ENCODE measurements at regions not wholly inside any gene's neighbourhood (a gene's known extent, or its start where the extent isn't known, plus 50 kb on each side); places are given as distances from the start of the nearest gene placed in this dataset.

- no peak for TF ChIP-seq CTCF (IDR thresholded peaks at IDR 0.05; ENCODE audit: low read depth, low read length, missing input control)
- TF ChIP-seq FOXA2 (IDR thresholded peaks at IDR 0.05) = no peak
- TF ChIP-seq GABPA (IDR thresholded peaks at IDR 0.05 in 1 of 2, conservative IDR thresholded peaks at IDR 0.05 in 1 of 2) = no peak
- TF ChIP-seq, protein P1, sequence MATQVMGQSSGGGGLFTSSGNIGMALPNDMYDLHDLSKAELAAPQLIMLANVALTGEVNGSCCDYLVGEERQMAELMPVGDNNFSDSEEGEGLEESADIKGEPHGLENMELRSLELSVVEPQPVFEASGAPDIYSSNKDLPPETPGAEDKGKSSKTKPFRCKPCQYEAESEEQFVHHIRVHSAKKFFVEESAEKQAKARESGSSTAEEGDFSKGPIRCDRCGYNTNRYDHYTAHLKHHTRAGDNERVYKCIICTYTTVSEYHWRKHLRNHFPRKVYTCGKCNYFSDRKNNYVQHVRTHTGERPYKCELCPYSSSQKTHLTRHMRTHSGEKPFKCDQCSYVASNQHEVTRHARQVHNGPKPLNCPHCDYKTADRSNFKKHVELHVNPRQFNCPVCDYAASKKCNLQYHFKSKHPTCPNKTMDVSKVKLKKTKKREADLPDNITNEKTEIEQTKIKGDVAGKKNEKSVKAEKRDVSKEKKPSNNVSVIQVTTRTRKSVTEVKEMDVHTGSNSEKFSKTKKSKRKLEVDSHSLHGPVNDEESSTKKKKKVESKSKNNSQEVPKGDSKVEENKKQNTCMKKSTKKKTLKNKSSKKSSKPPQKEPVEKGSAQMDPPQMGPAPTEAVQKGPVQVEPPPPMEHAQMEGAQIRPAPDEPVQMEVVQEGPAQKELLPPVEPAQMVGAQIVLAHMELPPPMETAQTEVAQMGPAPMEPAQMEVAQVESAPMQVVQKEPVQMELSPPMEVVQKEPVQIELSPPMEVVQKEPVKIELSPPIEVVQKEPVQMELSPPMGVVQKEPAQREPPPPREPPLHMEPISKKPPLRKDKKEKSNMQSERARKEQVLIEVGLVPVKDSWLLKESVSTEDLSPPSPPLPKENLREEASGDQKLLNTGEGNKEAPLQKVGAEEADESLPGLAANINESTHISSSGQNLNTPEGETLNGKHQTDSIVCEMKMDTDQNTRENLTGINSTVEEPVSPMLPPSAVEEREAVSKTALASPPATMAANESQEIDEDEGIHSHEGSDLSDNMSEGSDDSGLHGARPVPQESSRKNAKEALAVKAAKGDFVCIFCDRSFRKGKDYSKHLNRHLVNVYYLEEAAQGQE (IDR thresholded peaks at IDR 0.05) = no peak
Measured at GRCh38 chr15:62953021-62953420, 89.5 kb upstream of the TPM1 start.

Data from liver (tissue), 3 donors.